Right lobe of liver (tissue), 6 donors: ENCODE measurements at regions not wholly inside any gene's neighbourhood (a gene's known extent, or its start where the extent isn't known, plus 50 kb on each side); places are given as distances from the start of the nearest gene placed in this dataset.

Experiments
- ATAC-seq, 4 donors: fragments of 200-7000 bp; cut with Tn5 transposase; one replicate each; pipeline ENCODE4 v1.9.1; 2020; ENCODE audit warnings: mild to moderate bottlenecking in 4 of 4, moderate library complexity in 4 of 4
- DNase-seq, 3 donors: peaks; one replicate each; pipeline ENCODE4 v3.0.0-alpha.2; 2020
- H3K27ac ChIP-seq, 3 donors: fragments of 200-600 bp; one replicate each; pipeline ENCODE4 v1.8.0; 2022
- H3K27me3 ChIP-seq, 2 donors: fragments of 200-600 bp; one replicate each; pipeline ENCODE4 v1.8.0; 2022
- H3K36me3 ChIP-seq, 4 donors: fragments of 200-600 bp; sonication (generic) in 1 of 4; one replicate each; pipeline versions ENCODE4 v1.5.1 to v1.8.0; 2017 to 2022; ENCODE audit warnings: control low read depth in 1 of 4
- H3K4me1 ChIP-seq, 4 donors: fragments of 200-600 bp; sonication (generic) in 1 of 4; one replicate each; pipeline versions ENCODE4 v1.5.1 to v1.8.0; 2017 to 2022; ENCODE audit warnings: control low read depth in 1 of 4
- H3K4me3 ChIP-seq, 3 donors: fragments of 200-600 bp; one replicate each; pipeline ENCODE4 v1.8.0; 2022
- H3K9me3 ChIP-seq, 4 donors: fragments of 200-600 bp; sonication (generic) in 1 of 4; one replicate each; pipeline versions ENCODE4 v1.5.1 to v1.8.0; 2017 to 2022; ENCODE audit warnings: control low read depth in 1 of 4
- POLR2A ChIP-seq: fragments of 450-650 bp; IDR thresholded peaks from one replicate; pipeline ENCODE4 v1.6.1; 2017; ENCODE audit warnings: antibody characterized with exemption, mild to moderate bottlenecking
- WGBS: methylation state at CpG from one replicate; pipeline ENCODE4 v1.1.6; 2018; ENCODE audit warnings: low coverage, low lambda C conversion rate; ENCODE audit not compliant: insufficient coverage; ENCODE audit errors: missing lambda C conversion rate; 5-methylcytosine and 5-hydroxymethylcytosine counted together
- intact Hi-C, 2 donors: fragments of 100-400 bp; cut with DNase I; formaldehyde crosslinking; loops; one replicate each; pipeline versions ENCODE4 v1.11.2 to v1.14.1; 2022
- TF ChIP-seq, protein P1 (sequence below), 4 donors: fragments of 200-600 bp in 3 of 4; fragments of 450-650 bp in 1 of 4; IDR thresholded peaks; one replicate each; pipeline versions ENCODE4 v1.5.1 to v1.8.0; 2016 to 2022; ENCODE audit warnings: antibody characterized with exemption in 4 of 4, mild to moderate bottlenecking in 2 of 4
- donor health status: DM: no; HTN: yes; CAD: no.
- donor health status: DM: no; HTN: no; CAD: no.
- donor health status: DM: no; HTN: no; CAD: no.
- donor health status: DM: no; HTN: yes; CAD: no.
- donor health status: DM: no; HTN: yes; CAD: no.

DNA sequence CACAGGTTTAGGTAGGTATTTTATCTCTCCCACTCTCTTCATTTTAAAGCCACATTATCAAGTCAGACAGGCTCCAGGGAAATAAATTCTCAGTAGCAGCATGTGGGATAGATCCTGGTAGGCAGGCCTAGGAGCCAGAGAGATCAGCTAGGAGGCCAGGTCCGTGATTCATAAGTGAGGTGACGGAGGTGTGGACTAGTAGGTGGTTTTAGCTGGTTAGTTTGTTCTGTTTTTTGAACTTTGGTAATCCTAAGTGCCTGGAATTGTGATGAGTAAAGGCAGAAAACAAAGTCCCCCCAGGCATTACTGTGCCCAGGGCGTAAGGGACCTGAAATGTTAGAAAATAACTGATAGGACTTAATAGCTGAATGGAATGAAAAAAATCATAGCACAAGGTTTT is 53.6 kb upstream of the E2F3 start:
- no peaks in the 10 kb centered on the region for H3K9me3 ChIP-seq
- H3K27me3 ChIP-seq, result no peaks in the 10 kb centered on the region
- no peaks in the 10 kb centered on the region for H3K36me3 ChIP-seq
- TF ChIP-seq POLR2A, result no peak
- TF ChIP-seq, protein P1, sequence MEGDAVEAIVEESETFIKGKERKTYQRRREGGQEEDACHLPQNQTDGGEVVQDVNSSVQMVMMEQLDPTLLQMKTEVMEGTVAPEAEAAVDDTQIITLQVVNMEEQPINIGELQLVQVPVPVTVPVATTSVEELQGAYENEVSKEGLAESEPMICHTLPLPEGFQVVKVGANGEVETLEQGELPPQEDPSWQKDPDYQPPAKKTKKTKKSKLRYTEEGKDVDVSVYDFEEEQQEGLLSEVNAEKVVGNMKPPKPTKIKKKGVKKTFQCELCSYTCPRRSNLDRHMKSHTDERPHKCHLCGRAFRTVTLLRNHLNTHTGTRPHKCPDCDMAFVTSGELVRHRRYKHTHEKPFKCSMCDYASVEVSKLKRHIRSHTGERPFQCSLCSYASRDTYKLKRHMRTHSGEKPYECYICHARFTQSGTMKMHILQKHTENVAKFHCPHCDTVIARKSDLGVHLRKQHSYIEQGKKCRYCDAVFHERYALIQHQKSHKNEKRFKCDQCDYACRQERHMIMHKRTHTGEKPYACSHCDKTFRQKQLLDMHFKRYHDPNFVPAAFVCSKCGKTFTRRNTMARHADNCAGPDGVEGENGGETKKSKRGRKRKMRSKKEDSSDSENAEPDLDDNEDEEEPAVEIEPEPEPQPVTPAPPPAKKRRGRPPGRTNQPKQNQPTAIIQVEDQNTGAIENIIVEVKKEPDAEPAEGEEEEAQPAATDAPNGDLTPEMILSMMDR (IDR thresholded peaks at IDR 0.05), result no peak
- ATAC-seq, result no peak
- intact Hi-C loops, result no loop called here
- no peak overlapping the region for H3K27ac ChIP-seq
- no peaks in the 10 kb centered on the region for H3K4me1 ChIP-seq
- DNase-seq, result no peak
- no peak overlapping the region for H3K4me3 ChIP-seq
- 86% methylated on average over 3 of the region's 3 CpGs for WGBS

DNA sequence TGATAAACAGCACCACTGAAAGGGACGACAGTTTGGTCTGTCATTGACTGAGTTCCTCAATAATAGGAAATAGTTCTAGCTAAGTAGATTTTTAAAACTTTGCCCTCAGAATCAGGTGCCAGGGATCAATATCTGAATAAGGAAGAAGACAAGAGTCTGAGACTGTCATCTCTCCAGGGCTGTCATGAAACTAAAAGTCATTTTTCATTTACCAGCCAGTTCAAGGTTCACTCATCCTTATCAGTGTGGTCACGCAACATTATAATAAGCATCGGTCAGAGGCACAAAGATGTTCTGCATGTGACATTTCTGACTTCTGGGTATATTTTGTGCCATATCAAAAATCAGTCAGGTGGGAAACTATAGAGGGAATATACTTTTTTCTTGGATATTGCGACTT is 52.5 kb upstream of the E2F3 start:
- Histone ChIP-seq H3K9me3 (no peaks in the 10 kb centered on the region), H3K4me1 (no peaks in the 10 kb centered on the region), H3K4me3 (no peak overlapping the region), H3K27me3 (no peaks in the 10 kb centered on the region), H3K27ac (no peak overlapping the region), H3K36me3 (no peaks in the 10 kb centered on the region)
- WGBS, result 66% methylated on average over 4 of the region's 4 CpGs
- DNase-seq (no peak), ATAC-seq (no peak)
- intact Hi-C loops, result no loop called here
- TF ChIP-seq, protein P1 (IDR thresholded peaks at IDR 0.05), result no peak
- TF ChIP-seq POLR2A, result no peak

DNA sequence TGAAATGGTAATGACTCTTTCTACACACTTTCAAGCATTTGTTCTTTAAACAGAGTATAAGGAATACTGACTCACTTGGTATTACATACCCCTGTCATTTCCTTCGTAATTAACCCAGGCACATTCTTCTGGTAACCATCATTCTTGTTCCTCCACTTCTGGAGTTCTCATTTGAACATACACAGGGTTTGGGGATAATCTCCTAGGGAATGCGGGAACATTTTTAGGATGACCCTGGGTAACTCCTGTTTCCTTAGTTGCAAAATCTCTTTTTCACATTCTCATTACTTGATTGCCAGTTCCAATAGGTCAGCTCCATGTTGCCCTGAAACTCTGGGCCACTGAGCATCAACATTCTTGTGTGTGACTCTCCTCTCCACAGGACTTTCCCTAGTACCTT is 51.5 kb upstream of the E2F3 start:
- no peak overlapping the region for H3K27ac ChIP-seq
- no peaks in the 10 kb centered on the region for H3K9me3 ChIP-seq
- intact Hi-C loops, result no loop called here
- no peaks in the 10 kb centered on the region for H3K4me1 ChIP-seq
- 58% methylated on average over 2 of the region's 2 CpGs for WGBS
- H3K4me3 ChIP-seq, result no peak overlapping the region
- DNase-seq (no peak), ATAC-seq (no peak)
- TF ChIP-seq, protein P1 (IDR thresholded peaks at IDR 0.05), result no peak
- no peak for TF ChIP-seq POLR2A
- H3K27me3 ChIP-seq, result no peaks in the 10 kb centered on the region
- no peaks in the 10 kb centered on the region for H3K36me3 ChIP-seq

DNA sequence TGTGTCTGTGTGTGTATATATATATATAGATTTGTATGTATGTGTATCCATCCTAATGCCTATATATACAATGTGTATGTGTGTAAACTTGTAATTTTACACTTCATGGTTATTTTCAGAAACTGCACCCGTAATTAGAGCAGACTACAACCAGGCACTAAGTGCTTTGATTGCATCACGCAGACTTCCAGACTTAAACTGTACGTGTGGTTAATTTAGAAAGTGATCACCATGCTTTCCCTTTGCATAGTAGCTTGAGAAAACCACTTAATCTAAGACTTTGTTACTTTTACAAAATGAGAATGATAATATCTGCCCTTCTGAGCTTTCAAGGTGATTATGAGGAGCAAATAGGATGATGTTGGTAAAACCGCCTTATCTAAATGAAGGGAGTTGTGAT is 50.1 kb upstream of the E2F3 start:
- Histone ChIP-seq H3K9me3 (no peaks in the 10 kb centered on the region), H3K4me3 (no peak overlapping the region), H3K27me3 (no peaks in the 10 kb centered on the region), H3K27ac (no peak overlapping the region), H3K36me3 (no peaks in the 10 kb centered on the region), H3K4me1 (no peaks in the 10 kb centered on the region)
- WGBS, result 59% methylated on average over 4 of the region's 4 CpGs
- DNase-seq (no peak), ATAC-seq (no peak)
- TF ChIP-seq, protein P1 (IDR thresholded peaks at IDR 0.05), result no peak
- TF ChIP-seq POLR2A, result no peak
- intact Hi-C loops, result no loop called here
